NB4 (cell line): ENCODE measurements at regions not wholly inside any gene's neighbourhood (a gene's known extent, or its start where the extent isn't known, plus 50 kb on each side); places are given as distances from the start of the nearest gene placed in this dataset.

ENCODE experiments used
- DNase-seq: peaks from one replicate; pipeline ENCODE4 v3.0.0; 2010; ENCODE audit warnings: low read depth
- H3K4me3 ChIP-seq: one replicate; pipeline ENCODE4 v1.5.1; 2011; ENCODE audit warnings: mild to moderate bottlenecking, low read depth, low read length, moderate library complexity
- MYC ChIP-seq: IDR thresholded peaks from 2 replicates; pipeline ENCODE4 v1.6.1; 2011; ENCODE audit warnings: low read depth, low read length
- POLR2A ChIP-seq: IDR thresholded peaks from 2 replicates; pipeline ENCODE4 v1.6.1; 2011; ENCODE audit warnings: mild to moderate bottlenecking; ENCODE audit not compliant: insufficient read length; ENCODE audit errors: extremely low read depth
- TF ChIP-seq, protein P1 (sequence below): IDR thresholded peaks from one replicate; pipeline ENCODE4 v1.5.1; 2012; ENCODE audit warnings: low read depth, low read length
- TF ChIP-seq, protein P2 (sequence below): IDR thresholded peaks from 2 replicates; pipeline ENCODE4 v1.6.1; 2011; ENCODE audit warnings: low read depth, low read length

- DNase-seq: no peak
- H3K4me3 ChIP-seq: no peak overlapping the region
- TF ChIP-seq POLR2A (no peak), MYC (no peak)
- TF ChIP-seq, protein P1, sequence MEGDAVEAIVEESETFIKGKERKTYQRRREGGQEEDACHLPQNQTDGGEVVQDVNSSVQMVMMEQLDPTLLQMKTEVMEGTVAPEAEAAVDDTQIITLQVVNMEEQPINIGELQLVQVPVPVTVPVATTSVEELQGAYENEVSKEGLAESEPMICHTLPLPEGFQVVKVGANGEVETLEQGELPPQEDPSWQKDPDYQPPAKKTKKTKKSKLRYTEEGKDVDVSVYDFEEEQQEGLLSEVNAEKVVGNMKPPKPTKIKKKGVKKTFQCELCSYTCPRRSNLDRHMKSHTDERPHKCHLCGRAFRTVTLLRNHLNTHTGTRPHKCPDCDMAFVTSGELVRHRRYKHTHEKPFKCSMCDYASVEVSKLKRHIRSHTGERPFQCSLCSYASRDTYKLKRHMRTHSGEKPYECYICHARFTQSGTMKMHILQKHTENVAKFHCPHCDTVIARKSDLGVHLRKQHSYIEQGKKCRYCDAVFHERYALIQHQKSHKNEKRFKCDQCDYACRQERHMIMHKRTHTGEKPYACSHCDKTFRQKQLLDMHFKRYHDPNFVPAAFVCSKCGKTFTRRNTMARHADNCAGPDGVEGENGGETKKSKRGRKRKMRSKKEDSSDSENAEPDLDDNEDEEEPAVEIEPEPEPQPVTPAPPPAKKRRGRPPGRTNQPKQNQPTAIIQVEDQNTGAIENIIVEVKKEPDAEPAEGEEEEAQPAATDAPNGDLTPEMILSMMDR: no peak
- TF ChIP-seq, protein P2, sequence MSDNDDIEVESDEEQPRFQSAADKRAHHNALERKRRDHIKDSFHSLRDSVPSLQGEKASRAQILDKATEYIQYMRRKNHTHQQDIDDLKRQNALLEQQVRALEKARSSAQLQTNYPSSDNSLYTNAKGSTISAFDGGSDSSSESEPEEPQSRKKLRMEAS: no peak
Measured at GRCh38 chr5:105508519-105508918, 1945.9 kb upstream of the NUDT12 start.

DNA sequence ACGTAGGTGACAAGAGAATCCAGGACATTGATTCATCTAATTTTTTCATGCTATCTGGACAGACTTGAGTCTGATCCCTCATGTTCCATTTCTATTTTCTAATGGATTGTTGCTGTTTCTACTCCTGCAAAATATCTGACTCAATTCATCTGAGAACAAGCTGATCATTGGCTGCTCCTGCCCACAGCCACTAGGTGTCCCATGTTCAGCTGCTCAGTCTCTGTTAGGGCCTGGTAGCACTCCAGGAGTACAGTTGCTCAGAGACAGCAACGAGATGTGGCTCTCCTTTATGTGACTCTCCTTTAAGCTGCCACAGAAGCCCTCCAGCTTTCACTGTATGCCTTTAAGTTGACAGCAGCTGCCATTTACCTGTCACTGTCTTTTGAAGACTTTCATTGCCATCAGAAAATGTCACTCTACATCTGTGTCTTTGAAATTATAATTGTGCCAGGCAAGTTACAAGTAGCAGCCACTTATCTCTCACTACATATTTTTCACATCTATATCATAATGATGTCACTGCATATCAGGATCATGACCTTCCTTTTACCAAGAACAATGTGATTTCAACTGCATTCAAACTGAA, 1944.2 kb upstream of the NUDT12 start:
- peak; percentile 17 for DNase-seq
- no peak for TF ChIP-seq MYC
- TF ChIP-seq, protein P2: no peak
- TF ChIP-seq, protein P1: peak; percentile 38
- no peak for TF ChIP-seq POLR2A
- no peak overlapping the region for H3K4me3 ChIP-seq

DNA sequence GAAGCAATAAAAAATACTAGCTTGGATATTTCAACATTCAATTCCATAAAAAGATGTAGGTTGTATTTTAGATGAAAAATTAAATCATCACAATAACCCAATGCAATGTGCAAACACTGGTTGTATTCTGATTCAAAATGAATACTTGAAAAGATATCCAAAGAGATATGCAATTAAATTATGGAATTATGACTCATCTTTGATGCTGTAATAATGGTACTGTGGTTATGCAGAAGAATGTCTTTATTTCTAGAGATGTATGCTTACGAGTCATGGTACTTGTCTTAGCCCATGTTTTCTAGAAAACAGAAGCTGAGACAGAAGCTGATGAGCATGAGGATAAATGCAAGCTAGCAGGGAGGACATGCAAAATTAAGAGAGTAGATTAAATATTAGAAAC, 1941.4 kb upstream of the NUDT12 start:
- no peak for TF ChIP-seq POLR2A
- TF ChIP-seq, protein P1: no peak
- TF ChIP-seq, protein P2: no peak
- TF ChIP-seq MYC: no peak
- H3K4me3 ChIP-seq: no peak overlapping the region
- DNase-seq: no peak

DNA sequence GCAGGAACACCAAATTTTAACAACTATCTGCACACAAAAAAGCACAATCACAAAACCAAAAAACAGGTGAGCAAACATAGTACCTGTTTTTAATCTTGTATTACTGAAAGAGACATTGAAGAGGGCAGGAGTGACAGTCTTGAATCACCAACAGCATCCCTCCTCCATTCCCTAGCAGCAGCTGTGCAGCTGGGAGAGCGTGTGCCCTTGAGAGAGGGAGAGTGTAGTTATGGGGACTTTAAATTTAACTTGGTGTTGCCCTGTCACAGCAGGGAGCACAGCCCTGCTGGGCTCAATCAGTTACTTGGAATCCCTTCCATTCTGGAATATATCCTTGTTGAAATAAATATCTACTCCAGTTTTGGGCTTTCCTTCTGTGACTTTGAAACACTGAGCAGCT, 1938.7 kb upstream of the NUDT12 start:
- H3K4me3 ChIP-seq: no peak overlapping the region
- TF ChIP-seq MYC: no peak
- TF ChIP-seq POLR2A: no peak
- TF ChIP-seq, protein P1: no peak
- TF ChIP-seq, protein P2: no peak
- DNase-seq: no peak

DNA sequence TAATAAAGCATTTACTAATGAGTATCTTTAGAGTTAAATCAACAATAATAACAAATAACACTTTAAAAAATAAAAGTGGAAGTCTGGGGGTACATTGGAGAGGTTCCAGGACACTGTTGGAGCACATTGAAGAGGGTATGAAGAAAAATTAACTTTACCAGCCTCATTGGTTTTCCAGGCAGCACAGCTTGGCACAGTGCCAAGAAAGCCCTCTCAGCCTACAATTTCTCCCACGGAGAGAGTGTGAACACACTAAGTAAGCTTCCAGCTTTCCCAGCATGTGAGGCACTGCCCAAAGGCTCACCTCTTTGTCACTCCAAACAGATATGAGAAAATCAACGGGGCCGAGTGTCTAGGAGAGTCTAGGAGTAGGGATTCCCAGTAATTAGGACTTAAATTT, 1912.8 kb upstream of the NUDT12 start:
- TF ChIP-seq MYC (no peak), POLR2A (no peak)
- TF ChIP-seq, protein P1: no peak
- TF ChIP-seq, protein P2: no peak
- no peak overlapping the region for H3K4me3 ChIP-seq
- no peak for DNase-seq
